ENCODE measurements at regions not wholly inside any gene's neighbourhood (a gene's known extent, or its start where the extent isn't known, plus 50 kb on each side); places are given as distances from the start of the nearest gene placed in this dataset.

DNA sequence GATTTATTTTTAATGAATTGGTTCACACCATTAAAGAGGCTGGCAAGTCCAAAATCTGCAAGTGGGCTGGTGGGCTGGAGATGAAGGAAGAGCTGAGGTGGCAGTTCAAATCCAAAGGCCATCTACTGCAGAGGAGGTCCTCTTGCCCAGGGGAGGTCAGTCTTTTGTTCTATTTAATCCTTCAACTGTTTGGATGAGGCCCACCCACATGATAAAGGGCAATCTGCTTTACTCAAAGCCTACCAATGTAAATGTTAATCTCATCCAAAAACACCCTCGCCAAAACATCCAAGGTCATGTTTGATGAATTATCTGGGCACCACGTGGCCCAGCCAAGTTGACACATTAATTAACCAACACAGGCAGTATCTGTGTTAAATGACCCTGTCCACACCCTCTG is 99.0 kb downstream of the RRAGC start:
- FAIRE-seq (no peak), DNase-seq (ENCODE audit: low read depth, low spot score) (no peak)
- intact Hi-C loops (cut with micrococcal nuclease) = no loop called here
- H3K9me3 ChIP-seq (replicated peaks; ENCODE audit: control insufficient read depth, insufficient read depth, low read length) = no peaks in the 10 kb centered on the region
- no peaks in the 10 kb centered on the region for H3K79me2 ChIP-seq (ENCODE audit: control insufficient read depth, insufficient read depth, low read length)
- H3K4me1 ChIP-seq (ENCODE audit: control insufficient read depth, extremely low read depth, insufficient read depth, low read length) = no peaks in the 10 kb centered on the region
- H3K27ac ChIP-seq (ENCODE audit: insufficient read depth, low read depth, low read length) = no peak overlapping the region
- H4K20me1 ChIP-seq (replicated peaks; ENCODE audit: control insufficient read depth, extremely low read depth, insufficient read depth, low read length) = no peaks in the 10 kb centered on the region
- no TSS peak for BruUV-seq (replicated peaks)
- H3K27me3 ChIP-seq (ENCODE audit: control insufficient read depth in 2 of 2, insufficient read depth in 2 of 2, low read length in 2 of 2) = no peaks in the 10 kb centered on the region
- H3K9me1 ChIP-seq (replicated peaks; ENCODE audit: control insufficient read depth, extremely low read depth, insufficient read depth, low read length) = no peaks in the 10 kb centered on the region
- no peak overlapping the region for H2AFZ ChIP-seq (ENCODE audit: low read depth, low read length)
- H3K4me3 ChIP-seq (replicated peaks in 1 of 3; ENCODE audit: insufficient read depth in 1 of 3, low read depth in 1 of 3, low read length in 3 of 3) = no peak overlapping the region
- POLR2A ChIA-PET = no interaction called here
- H3K36me3 ChIP-seq (ENCODE audit: control insufficient read depth in 2 of 2, extremely low read depth in 1 of 2, insufficient read depth in 2 of 2, low read length in 2 of 2) = no peaks in the 10 kb centered on the region
- dilution Hi-C loops (cut with MboI; ENCODE audit: extremely low pct_ligation_motif_present, low sequenced_read_pairs) = no loop called here
- CTCF ChIA-PET = no interaction called here
- H3K9ac ChIP-seq (replicated peaks; ENCODE audit: extremely low read depth, insufficient read depth, low read length) = no peak overlapping the region
- TF ChIP-seq MYC (IDR thresholded peaks at IDR 0.05; ENCODE audit: low read depth, low read length) (no peak), GATA2 (IDR thresholded peaks at IDR 0.05; ENCODE audit: insufficient read depth, insufficient read length, low read depth, low read length) (no peak), POLR2A (IDR thresholded peaks at IDR 0.05; ENCODE audit: low read depth, low read length) (no peak), FOS (IDR thresholded peaks at IDR 0.05; ENCODE audit: borderline replicate concordance, insufficient read depth, low read length) (no peak), POLR2AphosphoS5 (IDR thresholded peaks at IDR 0.05; ENCODE audit: insufficient read depth, low read depth, low read length) (no peak), EZH2 (IDR thresholded peaks at IDR 0.05; ENCODE audit: borderline replicate concordance, low read depth, low read length, severe bottlenecking) (no peak), JUN (IDR thresholded peaks at IDR 0.05; ENCODE audit: borderline replicate concordance, insufficient read depth, insufficient read length, low read depth) (no peak)
- TF ChIP-seq, protein P1, sequence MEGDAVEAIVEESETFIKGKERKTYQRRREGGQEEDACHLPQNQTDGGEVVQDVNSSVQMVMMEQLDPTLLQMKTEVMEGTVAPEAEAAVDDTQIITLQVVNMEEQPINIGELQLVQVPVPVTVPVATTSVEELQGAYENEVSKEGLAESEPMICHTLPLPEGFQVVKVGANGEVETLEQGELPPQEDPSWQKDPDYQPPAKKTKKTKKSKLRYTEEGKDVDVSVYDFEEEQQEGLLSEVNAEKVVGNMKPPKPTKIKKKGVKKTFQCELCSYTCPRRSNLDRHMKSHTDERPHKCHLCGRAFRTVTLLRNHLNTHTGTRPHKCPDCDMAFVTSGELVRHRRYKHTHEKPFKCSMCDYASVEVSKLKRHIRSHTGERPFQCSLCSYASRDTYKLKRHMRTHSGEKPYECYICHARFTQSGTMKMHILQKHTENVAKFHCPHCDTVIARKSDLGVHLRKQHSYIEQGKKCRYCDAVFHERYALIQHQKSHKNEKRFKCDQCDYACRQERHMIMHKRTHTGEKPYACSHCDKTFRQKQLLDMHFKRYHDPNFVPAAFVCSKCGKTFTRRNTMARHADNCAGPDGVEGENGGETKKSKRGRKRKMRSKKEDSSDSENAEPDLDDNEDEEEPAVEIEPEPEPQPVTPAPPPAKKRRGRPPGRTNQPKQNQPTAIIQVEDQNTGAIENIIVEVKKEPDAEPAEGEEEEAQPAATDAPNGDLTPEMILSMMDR (IDR thresholded peaks at IDR 0.05; ENCODE audit: extremely low read depth in 1 of 2, insufficient read depth in 1 of 2, low read depth in 1 of 2, low read length in 2 of 2) = no peak
- TF ChIP-seq, protein P2, sequence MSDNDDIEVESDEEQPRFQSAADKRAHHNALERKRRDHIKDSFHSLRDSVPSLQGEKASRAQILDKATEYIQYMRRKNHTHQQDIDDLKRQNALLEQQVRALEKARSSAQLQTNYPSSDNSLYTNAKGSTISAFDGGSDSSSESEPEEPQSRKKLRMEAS (IDR thresholded peaks at IDR 0.05; ENCODE audit: insufficient read depth, insufficient read length) = no peak
- H3K4me2 ChIP-seq (ENCODE audit: insufficient read depth, low read length) = no peak overlapping the region
